HG02763 (cell line): ENCODE measurements at regions not wholly inside any gene's neighbourhood (a gene's known extent, or its start where the extent isn't known, plus 50 kb on each side); places are given as distances from the start of the nearest gene placed in this dataset.
"Not testable (repeated sequence)": the region's sequence is repeated elsewhere in the genome, so short reads cannot be mapped to it uniquely, and the experiment has no call there.

Experiments
- ATAC-seq: cut with Tn5 transposase; IDR thresholded peaks from one replicate; pipeline ENCODE4 v1.9.1; 2021; ENCODE audit warnings: mild to moderate bottlenecking, moderate library complexity; ENCODE audit not compliant: unreplicated experiment

- ATAC-seq: peak; percentile 80
These were observed 163.8 kb upstream of the TRPM3 start for GRCh38 chr9:71285191-71285656.

- ATAC-seq: not testable (repeated sequence)
These were observed 160.7 kb upstream of the TRPM3 start for GRCh38 chr9:71282116-71282515.

- no peak for ATAC-seq
These were observed 157.8 kb upstream of the TRPM3 start for GRCh38 chr9:71279151-71279739.

- no peak for ATAC-seq
These were observed 152.2 kb upstream of the TRPM3 start for GRCh38 chr9:71273613-71274012.

GRCh38 chr9:71271602-71272001 lies 150.2 kb upstream of the TRPM3 start:
- no peak for ATAC-seq

GRCh38 chr9:71270554-71270953 lies 149.1 kb upstream of the TRPM3 start:
- ATAC-seq: no peak

- ATAC-seq: no peak
These were observed 148.4 kb upstream of the TRPM3 start for GRCh38 chr9:71269859-71270258.

GRCh38 chr9:71268871-71269635 lies 147.6 kb upstream of the TRPM3 start:
- no peak for ATAC-seq

GRCh38 chr9:71263451-71263850 lies 142.0 kb upstream of the TRPM3 start:
- ATAC-seq: no peak

- not testable (repeated sequence) for ATAC-seq
These were observed 139.0 kb upstream of the TRPM3 start for GRCh38 chr9:71260419-71260818.

- ATAC-seq: no peak
These were observed 133.3 kb upstream of the TRPM3 start for GRCh38 chr9:71254592-71255277.

- no peak for ATAC-seq
These were observed 131.6 kb upstream of the TRPM3 start for GRCh38 chr9:71253011-71253410.

- ATAC-seq: no peak
These were observed 129.2 kb upstream of the TRPM3 start for GRCh38 chr9:71250581-71250980.

GRCh38 chr9:71249729-71250317 lies 128.4 kb upstream of the TRPM3 start:
- ATAC-seq: no peak

- ATAC-seq: no peak
These were observed 124.2 kb upstream of the TRPM3 start for GRCh38 chr9:71245651-71246050.

GRCh38 chr9:71243951-71244350 lies 122.5 kb upstream of the TRPM3 start:
- no peak for ATAC-seq

- no peak for ATAC-seq
These were observed 120.7 kb upstream of the TRPM3 start for GRCh38 chr9:71242081-71242480.

- no peak for ATAC-seq
These were observed 115.6 kb upstream of the TRPM3 start for GRCh38 chr9:71237051-71237450.

GRCh38 chr9:71233646-71234045 lies 112.2 kb upstream of the TRPM3 start:
- ATAC-seq: no peak

- ATAC-seq: no peak
These were observed 102.6 kb upstream of the TRPM3 start for GRCh38 chr9:71223953-71224538.

- ATAC-seq: no peak
These were observed 97.4 kb upstream of the TRPM3 start for GRCh38 chr9:71218774-71219173.
